OCI-LY3 (cell line): ENCODE measurements at regions not wholly inside any gene's neighbourhood (a gene's known extent, or its start where the extent isn't known, plus 50 kb on each side); places are given as distances from the start of the nearest gene placed in this dataset.
"Not testable (repeated sequence)": the region's sequence is repeated elsewhere in the genome, so short reads cannot be mapped to it uniquely, and the experiment has no call there.

Experiments
- EZH2phosphoT487 ChIP-seq: fragments of 200-600 bp; shearing (Covaris generic); IDR thresholded peaks from 2 replicates; pipeline ENCODE4 v1.6.1; 2018; ENCODE audit warnings: antibody characterized with exemption, mixed run types, low read depth
- TF ChIP-seq, protein P1 (sequence below): fragments of 200-600, 300-600 bp; sonication (generic); IDR thresholded peaks from 2 replicates; pipeline ENCODE4 v1.5.1; 2014; ENCODE audit warnings: antibody characterized with exemption, low read length, low read depth

DNA sequence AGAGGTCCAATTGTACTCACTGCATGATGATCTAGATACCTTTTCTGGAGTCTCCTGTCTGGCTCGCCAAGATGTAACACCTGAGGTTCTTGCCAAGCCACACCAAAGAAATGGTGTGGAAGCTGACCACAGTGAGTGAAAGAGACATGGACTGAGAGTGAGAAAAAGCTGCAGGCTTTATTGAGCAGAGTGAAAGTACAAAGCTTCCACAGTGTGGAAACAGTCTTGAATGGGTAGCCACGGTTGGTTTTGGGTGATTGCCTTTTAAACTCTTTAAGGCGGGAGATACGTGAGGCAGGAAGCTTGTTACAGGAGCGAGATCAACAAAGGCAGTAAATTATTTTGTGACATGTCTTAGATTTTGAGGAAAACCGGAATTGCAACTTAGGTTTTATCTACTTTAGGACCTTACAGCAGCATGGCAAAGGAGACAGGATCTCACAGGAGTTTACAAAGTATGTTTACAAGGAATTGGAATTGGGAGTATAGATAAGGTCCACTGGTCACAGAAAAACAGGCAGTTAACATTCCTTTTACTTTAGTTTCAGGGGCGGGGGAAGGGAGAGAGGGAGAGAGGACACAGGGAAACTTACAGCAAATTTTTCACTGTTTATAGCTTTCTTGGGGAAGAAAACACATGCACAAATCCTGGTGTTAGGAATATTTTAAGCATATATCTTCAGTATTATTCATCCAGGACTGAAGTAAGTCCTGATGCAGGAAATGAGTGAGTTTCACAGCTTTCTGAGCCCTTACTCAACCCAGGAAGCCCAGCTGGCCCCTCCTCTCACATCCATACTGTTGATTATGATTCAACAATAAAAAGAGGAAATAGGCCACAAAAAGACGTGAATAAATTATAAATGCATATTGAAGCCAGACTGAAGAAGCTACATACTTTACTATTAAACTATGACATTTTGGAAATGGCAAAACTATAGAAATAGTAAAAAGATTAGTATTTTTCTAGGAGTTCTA lies 257.6 kb upstream of the MBL2 start:
- TF ChIP-seq, protein P1, sequence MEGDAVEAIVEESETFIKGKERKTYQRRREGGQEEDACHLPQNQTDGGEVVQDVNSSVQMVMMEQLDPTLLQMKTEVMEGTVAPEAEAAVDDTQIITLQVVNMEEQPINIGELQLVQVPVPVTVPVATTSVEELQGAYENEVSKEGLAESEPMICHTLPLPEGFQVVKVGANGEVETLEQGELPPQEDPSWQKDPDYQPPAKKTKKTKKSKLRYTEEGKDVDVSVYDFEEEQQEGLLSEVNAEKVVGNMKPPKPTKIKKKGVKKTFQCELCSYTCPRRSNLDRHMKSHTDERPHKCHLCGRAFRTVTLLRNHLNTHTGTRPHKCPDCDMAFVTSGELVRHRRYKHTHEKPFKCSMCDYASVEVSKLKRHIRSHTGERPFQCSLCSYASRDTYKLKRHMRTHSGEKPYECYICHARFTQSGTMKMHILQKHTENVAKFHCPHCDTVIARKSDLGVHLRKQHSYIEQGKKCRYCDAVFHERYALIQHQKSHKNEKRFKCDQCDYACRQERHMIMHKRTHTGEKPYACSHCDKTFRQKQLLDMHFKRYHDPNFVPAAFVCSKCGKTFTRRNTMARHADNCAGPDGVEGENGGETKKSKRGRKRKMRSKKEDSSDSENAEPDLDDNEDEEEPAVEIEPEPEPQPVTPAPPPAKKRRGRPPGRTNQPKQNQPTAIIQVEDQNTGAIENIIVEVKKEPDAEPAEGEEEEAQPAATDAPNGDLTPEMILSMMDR: not testable (repeated sequence)
- TF ChIP-seq EZH2phosphoT487: not testable (repeated sequence)
